ENCODE measurements at regions not wholly inside any gene's neighbourhood (a gene's known extent, or its start where the extent isn't known, plus 50 kb on each side); places are given as distances from the start of the nearest gene placed in this dataset.

GRCh38 chr10:113463777-113464176, 89.1 kb upstream of the HABP2 start:
- no peaks in the 10 kb centered on the region for H3K27me3 ChIP-seq (ENCODE audit: insufficient read depth, low read depth, low read length)
- H4K20me1 ChIP-seq (ENCODE audit: insufficient read depth): no peaks in the 10 kb centered on the region
- no peaks in the 10 kb centered on the region for H3K36me3 ChIP-seq (ENCODE audit: insufficient read depth, low read length)
- no peaks in the 10 kb centered on the region for H3K9me3 ChIP-seq (ENCODE audit: low read length)
- no peaks in the 10 kb centered on the region for H3K9me2 ChIP-seq (ENCODE audit: insufficient read depth, low read length)
- H3K27ac ChIP-seq (ENCODE audit: low read length): no peak overlapping the region
- no peaks in the 10 kb centered on the region for H3K79me2 ChIP-seq (replicated peaks; ENCODE audit: insufficient read depth, low read length)
- TF ChIP-seq EZH2 (IDR thresholded peaks at IDR 0.05; ENCODE audit: borderline replicate concordance, insufficient read depth, low read length, poor library complexity, severe bottlenecking) (no peak), TAF1 (IDR thresholded peaks at IDR 0.05; ENCODE audit: low read depth) (no peak), RAD21 (conservative IDR thresholded peaks at IDR 0.05) (no peak), EP300 (conservative IDR thresholded peaks at IDR 0.05; ENCODE audit: poor library complexity, severe bottlenecking) (no peak), SMC3 (conservative IDR thresholded peaks at IDR 0.05; ENCODE audit: poor library complexity) (no peak), REST (IDR thresholded peaks at IDR 0.05; ENCODE audit: borderline replicate concordance) (no peak), MXI1 (conservative IDR thresholded peaks at IDR 0.05; ENCODE audit: poor library complexity, severe bottlenecking) (no peak), POLR2AphosphoS5 (IDR thresholded peaks at IDR 0.05) (no peak), CTCF (IDR thresholded peaks at IDR 0.05; ENCODE audit: poor library complexity, severe bottlenecking) (no peak)
- H2AFZ ChIP-seq (ENCODE audit: low read depth, low read length): no peak overlapping the region
- H3K4me2 ChIP-seq (ENCODE audit: low read length): no peak overlapping the region
- no peak overlapping the region for H3K4me3 ChIP-seq (ENCODE audit: low read length)
- H3K9ac ChIP-seq (ENCODE audit: low read length): no peak overlapping the region
- H3F3A ChIP-seq (ENCODE audit: insufficient read depth, low read length, poor library complexity, severe bottlenecking): peaks cover 5% of the 10 kb centered on the region

- Histone ChIP-seq H3K9me2 (ENCODE audit: insufficient read depth, low read length) (no peaks in the 10 kb centered on the region), H3K4me2 (ENCODE audit: low read length) (no peak overlapping the region), H3K27ac (ENCODE audit: low read length) (no peak overlapping the region), H3K9ac (ENCODE audit: low read length) (no peak overlapping the region), H3F3A (ENCODE audit: insufficient read depth, low read length, poor library complexity, severe bottlenecking) (no peaks in the 10 kb centered on the region), H3K79me2 (replicated peaks; ENCODE audit: insufficient read depth, low read length) (no peaks in the 10 kb centered on the region), H3K27me3 (ENCODE audit: insufficient read depth, low read depth, low read length) (no peaks in the 10 kb centered on the region), H3K9me3 (ENCODE audit: low read length) (no peaks in the 10 kb centered on the region), H3K36me3 (ENCODE audit: insufficient read depth, low read length) (no peaks in the 10 kb centered on the region), H4K20me1 (ENCODE audit: insufficient read depth) (no peaks in the 10 kb centered on the region), H3K4me3 (ENCODE audit: low read length) (no peak overlapping the region), H2AFZ (ENCODE audit: low read depth, low read length) (no peak overlapping the region)
- TF ChIP-seq TAF1 (IDR thresholded peaks at IDR 0.05; ENCODE audit: low read depth) (no peak), EZH2 (IDR thresholded peaks at IDR 0.05; ENCODE audit: borderline replicate concordance, insufficient read depth, low read length, poor library complexity, severe bottlenecking) (no peak), EP300 (conservative IDR thresholded peaks at IDR 0.05; ENCODE audit: poor library complexity, severe bottlenecking) (no peak), REST (IDR thresholded peaks at IDR 0.05; ENCODE audit: borderline replicate concordance) (no peak)
These were observed 83.1 kb upstream of the HABP2 start for GRCh38 chr10:113469796-113470195.
